H1 (cell line): ENCODE measurements at regions not wholly inside any gene's neighbourhood (a gene's known extent, or its start where the extent isn't known, plus 50 kb on each side); places are given as distances from the start of the nearest gene placed in this dataset.

Source experiments
- CBX8 ChIP-seq: fragments of 300-800, 300-1000 bp; sonication (generic); IDR thresholded peaks from 2 replicates; pipeline ENCODE4 v1.7.1; 2016; ENCODE audit warnings: low read depth, low read length, borderline replicate concordance
- EP300 ChIP-seq, 2 experiments: IDR thresholded peaks; 1 replicate in 1 of 2; 2 replicates in 1 of 2; pipeline ENCODE4 v1.6.1; 2011 to 2012; ENCODE audit warnings: low read depth in 2 of 2, low read length in 2 of 2, mild to moderate bottlenecking in 2 of 2, borderline replicate concordance in 1 of 2, inconsistent platforms in 1 of 2, moderate library complexity in 1 of 2
- EZH2 ChIP-seq: fragments of 200-600 bp; sonication (generic); IDR thresholded peaks from 2 replicates; pipeline ENCODE4 v1.7.1; 2012; ENCODE audit warnings: low read depth, mild to moderate bottlenecking, moderate library complexity, low read length, inconsistent platforms; ENCODE audit not compliant: severe bottlenecking
- POU5F1 ChIP-seq: IDR thresholded peaks from 2 replicates; pipeline ENCODE4 v1.6.1; 2011; ENCODE audit warnings: low read depth, mild to moderate bottlenecking, low read length, moderate library complexity

DNA sequence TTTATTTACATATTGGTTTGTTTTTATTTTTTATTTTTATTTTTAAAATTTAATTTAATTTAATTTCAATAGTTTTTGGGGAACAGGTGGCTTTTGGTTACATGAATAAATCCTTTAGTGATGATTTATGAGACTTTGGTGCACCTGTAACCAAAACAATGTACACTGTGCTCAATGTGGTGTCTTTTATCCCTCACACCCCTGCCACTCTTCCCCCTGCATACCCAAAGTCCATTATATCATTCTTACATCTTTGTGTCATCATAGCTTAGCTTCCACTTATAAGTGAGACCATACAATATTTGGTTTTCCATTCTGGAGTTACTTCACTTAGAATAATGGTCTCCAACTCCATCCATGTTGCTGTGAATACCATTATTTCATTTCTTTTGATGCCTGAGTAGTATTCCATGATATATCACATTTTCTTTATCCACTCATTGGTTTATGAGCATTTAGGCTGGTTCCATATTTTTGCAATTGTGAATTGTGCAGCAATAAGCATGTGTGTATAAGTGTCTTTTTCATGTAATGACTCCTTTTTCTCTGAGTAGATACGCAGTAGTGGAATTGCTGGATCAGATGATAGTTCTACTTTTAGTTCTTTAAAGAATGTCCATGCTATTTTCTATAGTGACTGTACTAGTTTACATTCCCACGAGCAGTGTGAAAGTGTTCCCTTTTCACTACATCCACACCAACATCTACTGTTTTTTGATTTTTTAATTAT is 157.1 kb downstream of the CPXCR1 start (continued):
- TF ChIP-seq EZH2 (no peak), CBX8 (no peak), POU5F1 (no peak), EP300 (IDR thresholded peaks at IDR 0.05; ENCODE audit: borderline replicate concordance in 1 of 2, low read depth in 2 of 2, low read length in 2 of 2) (no peak)
